HG03039 (cell line): ENCODE measurements at regions not wholly inside any gene's neighbourhood (a gene's known extent, or its start where the extent isn't known, plus 50 kb on each side); places are given as distances from the start of the nearest gene placed in this dataset.

ENCODE experiments used
- ATAC-seq: cut with Tn5 transposase; IDR thresholded peaks from one replicate; pipeline ENCODE4 v1.9.1; 2021; ENCODE audit warnings: mild to moderate bottlenecking, moderate library complexity; ENCODE audit not compliant: unreplicated experiment

- ATAC-seq, result no peak
Observed at GRCh38 chr2:76464310-76464709, 753.6 kb upstream of the GCFC2 start.

GRCh38 chr2:76461431-76461830, 750.7 kb upstream of the GCFC2 start:
- ATAC-seq, result no peak

DNA sequence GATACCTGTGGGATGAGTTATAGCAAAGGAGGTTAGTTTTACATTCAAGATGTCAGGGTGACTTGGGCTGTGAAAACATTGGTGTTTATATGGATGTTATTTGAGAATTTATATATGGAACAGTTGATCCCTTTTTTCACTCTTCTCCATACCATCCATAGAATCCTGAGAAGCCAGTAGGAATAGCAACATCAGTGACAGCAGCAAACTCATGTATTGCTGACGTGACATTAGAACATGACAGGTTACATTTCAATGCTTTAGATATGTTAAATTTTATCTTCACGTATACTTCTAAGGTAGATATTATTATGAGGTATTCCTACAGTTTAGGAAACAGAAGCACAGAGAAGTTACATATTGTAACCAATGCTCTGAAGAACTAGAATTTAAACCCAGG, 745.2 kb upstream of the GCFC2 start:
- ATAC-seq, result no peak

- ATAC-seq, result no peak
Observed at GRCh38 chr2:76450024-76450475, 739.3 kb upstream of the GCFC2 start.

- no peak for ATAC-seq
Observed at GRCh38 chr2:76448956-76449355, 738.2 kb upstream of the GCFC2 start.

DNA sequence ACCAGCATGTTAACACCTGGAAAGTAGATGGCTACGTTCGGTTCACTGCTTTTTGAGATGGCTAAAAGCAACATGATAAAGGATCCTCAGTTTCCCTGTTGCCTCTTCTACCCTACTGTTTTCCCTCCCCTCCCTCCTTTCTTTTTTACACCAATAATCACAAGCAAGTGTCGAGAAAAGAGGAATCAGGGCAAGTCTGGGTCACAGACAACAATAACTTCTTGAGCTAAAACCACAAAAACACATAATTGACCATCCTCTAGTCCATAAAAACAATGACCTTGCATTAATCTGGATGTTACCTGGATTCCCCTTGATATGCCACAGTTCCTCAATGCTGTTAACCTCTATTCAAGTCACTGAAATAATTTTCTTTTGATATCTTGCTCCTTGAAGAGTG, 736.6 kb upstream of the GCFC2 start:
- ATAC-seq, result no peak

DNA sequence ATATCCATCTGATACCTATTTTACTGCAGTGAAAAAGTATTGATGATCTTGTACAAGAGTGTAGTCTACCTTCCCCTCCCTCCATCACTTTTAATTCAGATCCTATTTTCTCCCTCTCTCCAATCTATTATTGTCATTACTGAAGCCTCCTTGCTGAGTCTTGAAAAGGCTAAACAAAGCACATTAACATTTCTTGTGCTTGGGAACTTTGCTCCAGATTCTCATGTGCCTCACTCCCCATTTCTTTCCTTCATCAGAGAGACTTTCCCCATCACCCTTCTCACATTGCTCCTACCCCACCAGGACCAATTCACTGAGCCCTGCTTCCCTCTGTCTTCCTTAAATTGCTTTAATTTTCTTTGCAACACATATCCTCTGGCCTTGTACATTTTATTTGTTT, 736.2 kb upstream of the GCFC2 start:
- ATAC-seq, result no peak

DNA sequence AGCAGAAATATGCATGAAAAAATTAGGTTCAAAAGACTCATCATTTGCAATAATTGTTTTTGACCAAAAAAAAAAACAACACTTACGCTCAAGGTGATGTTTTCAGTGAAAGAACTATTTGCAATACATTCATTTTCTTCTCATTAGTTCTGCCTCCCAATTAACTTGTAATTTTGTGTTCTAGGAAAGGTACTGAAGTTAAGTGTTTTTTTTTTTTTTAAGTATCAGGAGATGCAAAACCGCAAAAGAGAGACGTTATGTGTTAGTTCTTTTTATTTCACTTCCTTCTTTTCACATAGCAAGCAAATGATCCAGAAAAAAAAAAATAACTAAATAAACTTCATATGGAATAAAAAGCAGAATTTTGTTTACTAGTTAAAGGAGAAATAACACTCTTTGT, 735.2 kb upstream of the GCFC2 start:
- no peak for ATAC-seq

- ATAC-seq, result no peak
Observed at GRCh38 chr2:76444732-76445131, 734.0 kb upstream of the GCFC2 start.

DNA sequence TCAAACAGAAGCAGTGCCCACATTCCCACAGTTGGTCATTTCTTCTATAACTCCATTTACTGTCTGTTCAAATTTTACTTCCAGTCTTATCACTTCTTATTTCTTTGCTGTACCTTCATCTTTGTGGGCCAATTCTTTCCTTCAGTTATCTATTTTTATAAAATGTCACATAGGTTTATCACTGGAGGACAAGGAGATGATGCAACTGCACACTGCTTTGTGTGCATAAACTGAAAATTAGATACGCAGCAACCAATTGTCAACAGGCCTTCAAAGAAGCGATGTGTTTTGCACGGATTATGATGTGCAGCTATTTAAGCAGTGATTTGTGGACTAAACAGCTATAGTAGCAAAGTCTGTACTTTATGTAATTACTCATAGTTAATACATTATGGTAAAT, 726.8 kb upstream of the GCFC2 start:
- ATAC-seq, result no peak

DNA sequence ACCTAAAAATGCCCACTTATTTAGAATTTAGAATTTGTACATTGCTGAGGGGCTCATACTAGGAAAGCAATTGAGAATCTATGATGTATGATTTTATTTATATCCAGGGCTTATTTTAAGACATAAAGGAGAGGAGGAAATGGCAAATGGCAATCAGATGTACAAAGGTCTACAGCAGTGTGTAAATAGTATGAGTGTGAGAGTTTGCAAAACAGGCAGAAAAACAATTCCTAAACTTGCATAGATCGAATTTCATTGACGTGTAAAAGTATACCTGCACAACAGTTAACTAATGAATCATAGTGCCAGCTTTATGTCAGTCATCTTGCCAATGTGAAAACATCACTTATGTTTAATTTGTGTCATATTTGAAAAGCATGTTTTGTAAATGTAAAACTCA, 718.7 kb upstream of the GCFC2 start:
- no peak for ATAC-seq

DNA sequence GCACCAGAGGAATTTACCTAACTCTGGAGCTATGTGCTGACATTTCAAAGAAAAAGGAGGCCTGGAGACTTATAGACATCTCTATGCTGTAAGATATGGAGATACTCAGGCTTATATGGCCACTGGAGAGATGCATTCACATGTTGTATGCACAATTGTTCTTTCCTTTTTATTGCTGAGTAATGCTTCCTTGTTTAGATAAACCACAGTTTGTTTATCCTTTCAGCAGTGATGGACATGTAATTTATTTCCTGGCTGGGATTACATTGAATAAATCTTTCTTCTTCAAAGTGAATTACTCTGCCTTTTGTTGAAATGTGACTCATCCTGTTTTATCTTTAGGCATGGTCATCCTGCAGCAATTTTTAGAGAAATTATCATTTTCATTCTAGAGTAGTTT, 716.7 kb upstream of the GCFC2 start:
- no peak for ATAC-seq

- ATAC-seq, result peak; percentile 95
Observed at GRCh38 chr2:76415821-76416220, 705.1 kb upstream of the GCFC2 start.

DNA sequence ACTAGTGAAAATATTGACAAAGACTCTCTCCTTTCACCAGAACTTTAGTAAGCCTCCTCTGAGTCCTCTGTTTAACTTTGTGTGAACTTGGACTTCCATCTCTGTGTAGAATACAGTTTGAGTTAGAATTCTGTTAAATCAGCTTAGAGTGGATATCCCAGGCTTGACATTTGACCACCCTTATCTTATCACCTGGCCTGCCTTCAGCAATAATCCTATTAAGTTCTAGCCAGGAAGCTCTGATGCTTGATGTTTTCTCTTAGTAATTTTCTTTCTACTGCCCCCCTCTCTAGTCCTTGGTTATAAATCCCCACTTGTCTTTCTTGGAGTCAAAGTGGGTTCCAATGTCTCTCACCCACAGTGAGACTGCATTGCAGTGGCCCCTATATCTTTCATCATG, 702.7 kb upstream of the GCFC2 start:
- no peak for ATAC-seq

GRCh38 chr2:76406134-76406855, 695.6 kb upstream of the GCFC2 start:
- ATAC-seq, result no peak

DNA sequence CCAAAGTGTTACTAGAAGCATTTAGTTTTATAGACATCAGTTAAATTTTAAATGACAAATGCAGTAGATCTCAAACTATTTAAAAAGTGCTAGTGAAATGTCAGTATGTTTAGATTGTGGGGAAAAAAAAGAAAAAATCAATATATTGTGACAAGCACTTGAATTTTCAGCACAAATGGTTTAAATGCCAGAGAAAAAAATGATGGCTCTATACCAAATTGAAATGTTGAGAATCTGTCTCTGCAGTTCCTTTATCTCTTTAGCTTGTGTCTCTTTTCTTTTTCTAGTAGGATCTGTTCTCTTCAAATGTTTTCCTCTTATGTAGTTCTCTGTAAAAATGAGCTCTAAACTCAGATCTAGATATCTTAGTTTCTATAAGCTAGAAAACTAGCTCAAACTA, 682.6 kb upstream of the GCFC2 start:
- no peak for ATAC-seq

DNA sequence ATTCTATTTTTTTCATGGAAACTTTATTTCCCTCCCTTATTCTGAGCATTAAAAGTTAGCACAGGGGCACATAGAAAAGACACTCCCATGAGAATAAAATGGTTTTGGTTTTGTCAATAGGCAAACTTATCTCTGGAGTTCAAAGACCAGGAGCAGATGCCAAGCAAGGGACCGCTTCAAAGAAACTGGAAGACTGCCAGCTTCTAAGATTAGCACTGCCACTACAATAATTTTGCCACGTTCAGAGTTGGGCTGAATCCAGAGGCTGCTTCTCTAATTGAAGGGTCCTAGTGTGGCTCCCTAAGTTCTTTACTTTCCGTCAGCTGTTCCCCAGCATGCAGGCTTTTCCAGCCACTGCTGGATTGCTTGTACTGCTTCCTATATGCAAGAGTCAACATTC, 681.0 kb upstream of the GCFC2 start:
- no peak for ATAC-seq

DNA sequence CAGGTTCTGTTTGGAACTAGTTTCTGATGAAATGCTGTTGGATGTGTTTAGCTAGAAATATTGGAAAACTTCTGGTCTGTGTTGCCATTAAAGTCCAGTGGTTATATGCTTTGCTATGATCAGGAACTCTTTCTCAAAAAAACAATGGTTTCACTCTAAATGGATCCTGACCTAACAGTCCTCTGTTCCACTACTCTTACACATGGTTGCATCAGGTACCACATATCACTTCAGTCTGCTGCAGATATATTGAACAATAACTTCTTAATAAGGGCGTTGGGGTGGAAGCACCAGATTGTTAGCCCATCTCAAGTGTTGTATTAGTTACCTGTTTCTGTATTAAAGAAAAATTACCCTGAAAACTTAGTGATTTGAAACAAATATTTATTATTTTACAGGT, 676.6 kb upstream of the GCFC2 start:
- ATAC-seq, result no peak

- no peak for ATAC-seq
Observed at GRCh38 chr2:76385943-76386342, 675.2 kb upstream of the GCFC2 start.

GRCh38 chr2:76381624-76382023, 670.9 kb upstream of the GCFC2 start:
- no peak for ATAC-seq

DNA sequence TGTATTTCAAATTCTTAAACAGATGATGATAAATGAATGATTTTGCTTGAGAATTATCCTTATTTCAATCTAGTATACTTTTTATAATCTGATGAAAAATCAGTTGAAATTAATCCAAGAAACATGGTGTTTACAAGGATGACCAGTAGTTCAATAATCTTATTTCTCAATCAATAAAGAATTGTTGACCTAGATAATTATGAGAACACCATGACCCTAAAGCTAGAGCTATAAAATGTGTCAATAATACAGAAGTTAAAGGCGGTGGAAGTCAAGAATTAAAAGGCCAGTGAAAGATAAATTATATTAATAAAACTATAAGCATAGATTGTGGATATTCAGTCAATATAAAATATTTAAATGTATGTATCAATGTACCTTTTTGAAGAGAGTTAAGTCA, 667.4 kb upstream of the GCFC2 start:
- no peak for ATAC-seq

- no peak for ATAC-seq
Observed at GRCh38 chr2:76341439-76341838, 630.7 kb upstream of the GCFC2 start.

- ATAC-seq, result no peak
Observed at GRCh38 chr2:76332871-76333270, 622.2 kb upstream of the GCFC2 start.
